ENCODE measurements at regions not wholly inside any gene's neighbourhood (a gene's known extent, or its start where the extent isn't known, plus 50 kb on each side); places are given as distances from the start of the nearest gene placed in this dataset.

DNA sequence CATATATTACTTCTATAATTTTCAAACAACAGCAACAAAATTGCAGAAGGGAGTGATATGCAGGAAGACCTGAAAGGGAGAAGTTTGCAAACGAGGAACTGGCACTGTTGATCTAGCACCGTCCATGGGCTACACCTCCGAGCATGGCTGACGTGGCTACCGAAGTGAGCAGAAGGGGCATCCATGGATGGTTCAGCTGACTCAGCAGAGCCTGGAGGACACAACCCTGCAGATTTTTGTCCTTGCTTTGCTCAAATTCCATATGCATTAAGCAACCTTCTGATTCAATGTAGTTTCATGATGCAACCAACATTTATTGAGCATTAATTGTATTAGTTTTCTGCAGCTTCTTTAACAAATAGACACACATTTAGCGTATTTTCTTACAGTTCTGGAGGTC lies 191.2 kb downstream of the C1orf94 start:
- TF ChIP-seq, protein P1, sequence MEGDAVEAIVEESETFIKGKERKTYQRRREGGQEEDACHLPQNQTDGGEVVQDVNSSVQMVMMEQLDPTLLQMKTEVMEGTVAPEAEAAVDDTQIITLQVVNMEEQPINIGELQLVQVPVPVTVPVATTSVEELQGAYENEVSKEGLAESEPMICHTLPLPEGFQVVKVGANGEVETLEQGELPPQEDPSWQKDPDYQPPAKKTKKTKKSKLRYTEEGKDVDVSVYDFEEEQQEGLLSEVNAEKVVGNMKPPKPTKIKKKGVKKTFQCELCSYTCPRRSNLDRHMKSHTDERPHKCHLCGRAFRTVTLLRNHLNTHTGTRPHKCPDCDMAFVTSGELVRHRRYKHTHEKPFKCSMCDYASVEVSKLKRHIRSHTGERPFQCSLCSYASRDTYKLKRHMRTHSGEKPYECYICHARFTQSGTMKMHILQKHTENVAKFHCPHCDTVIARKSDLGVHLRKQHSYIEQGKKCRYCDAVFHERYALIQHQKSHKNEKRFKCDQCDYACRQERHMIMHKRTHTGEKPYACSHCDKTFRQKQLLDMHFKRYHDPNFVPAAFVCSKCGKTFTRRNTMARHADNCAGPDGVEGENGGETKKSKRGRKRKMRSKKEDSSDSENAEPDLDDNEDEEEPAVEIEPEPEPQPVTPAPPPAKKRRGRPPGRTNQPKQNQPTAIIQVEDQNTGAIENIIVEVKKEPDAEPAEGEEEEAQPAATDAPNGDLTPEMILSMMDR (conservative IDR thresholded peaks at IDR 0.05; ENCODE audit: low read depth in 2 of 2): no peak
- TF ChIP-seq JUNB (IDR thresholded peaks at IDR 0.05; ENCODE audit: unreplicated experiment): no peak
- TF ChIP-seq ZNF114 (CRISPR knock-in tag; IDR thresholded peaks at IDR 0.05): no peak
- TF ChIP-seq, protein P2, sequence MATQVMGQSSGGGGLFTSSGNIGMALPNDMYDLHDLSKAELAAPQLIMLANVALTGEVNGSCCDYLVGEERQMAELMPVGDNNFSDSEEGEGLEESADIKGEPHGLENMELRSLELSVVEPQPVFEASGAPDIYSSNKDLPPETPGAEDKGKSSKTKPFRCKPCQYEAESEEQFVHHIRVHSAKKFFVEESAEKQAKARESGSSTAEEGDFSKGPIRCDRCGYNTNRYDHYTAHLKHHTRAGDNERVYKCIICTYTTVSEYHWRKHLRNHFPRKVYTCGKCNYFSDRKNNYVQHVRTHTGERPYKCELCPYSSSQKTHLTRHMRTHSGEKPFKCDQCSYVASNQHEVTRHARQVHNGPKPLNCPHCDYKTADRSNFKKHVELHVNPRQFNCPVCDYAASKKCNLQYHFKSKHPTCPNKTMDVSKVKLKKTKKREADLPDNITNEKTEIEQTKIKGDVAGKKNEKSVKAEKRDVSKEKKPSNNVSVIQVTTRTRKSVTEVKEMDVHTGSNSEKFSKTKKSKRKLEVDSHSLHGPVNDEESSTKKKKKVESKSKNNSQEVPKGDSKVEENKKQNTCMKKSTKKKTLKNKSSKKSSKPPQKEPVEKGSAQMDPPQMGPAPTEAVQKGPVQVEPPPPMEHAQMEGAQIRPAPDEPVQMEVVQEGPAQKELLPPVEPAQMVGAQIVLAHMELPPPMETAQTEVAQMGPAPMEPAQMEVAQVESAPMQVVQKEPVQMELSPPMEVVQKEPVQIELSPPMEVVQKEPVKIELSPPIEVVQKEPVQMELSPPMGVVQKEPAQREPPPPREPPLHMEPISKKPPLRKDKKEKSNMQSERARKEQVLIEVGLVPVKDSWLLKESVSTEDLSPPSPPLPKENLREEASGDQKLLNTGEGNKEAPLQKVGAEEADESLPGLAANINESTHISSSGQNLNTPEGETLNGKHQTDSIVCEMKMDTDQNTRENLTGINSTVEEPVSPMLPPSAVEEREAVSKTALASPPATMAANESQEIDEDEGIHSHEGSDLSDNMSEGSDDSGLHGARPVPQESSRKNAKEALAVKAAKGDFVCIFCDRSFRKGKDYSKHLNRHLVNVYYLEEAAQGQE (IDR thresholded peaks at IDR 0.05; ENCODE audit: unreplicated experiment): no peak
- no peak for TF ChIP-seq EZH2 (IDR thresholded peaks at IDR 0.05; ENCODE audit: low read depth, unreplicated experiment)
- no peak for TF ChIP-seq POLR2AphosphoS5 (IDR thresholded peaks at IDR 0.05; ENCODE audit: low read depth)
- TF ChIP-seq EZH2phosphoT487 (IDR thresholded peaks at IDR 0.05; ENCODE audit: unreplicated experiment): no peak
- TF ChIP-seq CREB1 (CRISPR knock-in tag; IDR thresholded peaks at IDR 0.05; ENCODE audit: low read depth): no peak
- no peak for TF ChIP-seq NANOG (IDR thresholded peaks at IDR 0.05; ENCODE audit: borderline replicate concordance)
- no peak for TF ChIP-seq ZNF331 (CRISPR knock-in tag; IDR thresholded peaks at IDR 0.05; ENCODE audit: low read depth)
- TF ChIP-seq, protein P3, sequence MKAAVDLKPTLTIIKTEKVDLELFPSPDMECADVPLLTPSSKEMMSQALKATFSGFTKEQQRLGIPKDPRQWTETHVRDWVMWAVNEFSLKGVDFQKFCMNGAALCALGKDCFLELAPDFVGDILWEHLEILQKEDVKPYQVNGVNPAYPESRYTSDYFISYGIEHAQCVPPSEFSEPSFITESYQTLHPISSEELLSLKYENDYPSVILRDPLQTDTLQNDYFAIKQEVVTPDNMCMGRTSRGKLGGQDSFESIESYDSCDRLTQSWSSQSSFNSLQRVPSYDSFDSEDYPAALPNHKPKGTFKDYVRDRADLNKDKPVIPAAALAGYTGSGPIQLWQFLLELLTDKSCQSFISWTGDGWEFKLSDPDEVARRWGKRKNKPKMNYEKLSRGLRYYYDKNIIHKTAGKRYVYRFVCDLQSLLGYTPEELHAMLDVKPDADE (IDR thresholded peaks at IDR 0.05): no peak
- TF ChIP-seq STAT1 (IDR thresholded peaks at IDR 0.05; ENCODE audit: unreplicated experiment): no peak
- TF ChIP-seq, protein P4, sequence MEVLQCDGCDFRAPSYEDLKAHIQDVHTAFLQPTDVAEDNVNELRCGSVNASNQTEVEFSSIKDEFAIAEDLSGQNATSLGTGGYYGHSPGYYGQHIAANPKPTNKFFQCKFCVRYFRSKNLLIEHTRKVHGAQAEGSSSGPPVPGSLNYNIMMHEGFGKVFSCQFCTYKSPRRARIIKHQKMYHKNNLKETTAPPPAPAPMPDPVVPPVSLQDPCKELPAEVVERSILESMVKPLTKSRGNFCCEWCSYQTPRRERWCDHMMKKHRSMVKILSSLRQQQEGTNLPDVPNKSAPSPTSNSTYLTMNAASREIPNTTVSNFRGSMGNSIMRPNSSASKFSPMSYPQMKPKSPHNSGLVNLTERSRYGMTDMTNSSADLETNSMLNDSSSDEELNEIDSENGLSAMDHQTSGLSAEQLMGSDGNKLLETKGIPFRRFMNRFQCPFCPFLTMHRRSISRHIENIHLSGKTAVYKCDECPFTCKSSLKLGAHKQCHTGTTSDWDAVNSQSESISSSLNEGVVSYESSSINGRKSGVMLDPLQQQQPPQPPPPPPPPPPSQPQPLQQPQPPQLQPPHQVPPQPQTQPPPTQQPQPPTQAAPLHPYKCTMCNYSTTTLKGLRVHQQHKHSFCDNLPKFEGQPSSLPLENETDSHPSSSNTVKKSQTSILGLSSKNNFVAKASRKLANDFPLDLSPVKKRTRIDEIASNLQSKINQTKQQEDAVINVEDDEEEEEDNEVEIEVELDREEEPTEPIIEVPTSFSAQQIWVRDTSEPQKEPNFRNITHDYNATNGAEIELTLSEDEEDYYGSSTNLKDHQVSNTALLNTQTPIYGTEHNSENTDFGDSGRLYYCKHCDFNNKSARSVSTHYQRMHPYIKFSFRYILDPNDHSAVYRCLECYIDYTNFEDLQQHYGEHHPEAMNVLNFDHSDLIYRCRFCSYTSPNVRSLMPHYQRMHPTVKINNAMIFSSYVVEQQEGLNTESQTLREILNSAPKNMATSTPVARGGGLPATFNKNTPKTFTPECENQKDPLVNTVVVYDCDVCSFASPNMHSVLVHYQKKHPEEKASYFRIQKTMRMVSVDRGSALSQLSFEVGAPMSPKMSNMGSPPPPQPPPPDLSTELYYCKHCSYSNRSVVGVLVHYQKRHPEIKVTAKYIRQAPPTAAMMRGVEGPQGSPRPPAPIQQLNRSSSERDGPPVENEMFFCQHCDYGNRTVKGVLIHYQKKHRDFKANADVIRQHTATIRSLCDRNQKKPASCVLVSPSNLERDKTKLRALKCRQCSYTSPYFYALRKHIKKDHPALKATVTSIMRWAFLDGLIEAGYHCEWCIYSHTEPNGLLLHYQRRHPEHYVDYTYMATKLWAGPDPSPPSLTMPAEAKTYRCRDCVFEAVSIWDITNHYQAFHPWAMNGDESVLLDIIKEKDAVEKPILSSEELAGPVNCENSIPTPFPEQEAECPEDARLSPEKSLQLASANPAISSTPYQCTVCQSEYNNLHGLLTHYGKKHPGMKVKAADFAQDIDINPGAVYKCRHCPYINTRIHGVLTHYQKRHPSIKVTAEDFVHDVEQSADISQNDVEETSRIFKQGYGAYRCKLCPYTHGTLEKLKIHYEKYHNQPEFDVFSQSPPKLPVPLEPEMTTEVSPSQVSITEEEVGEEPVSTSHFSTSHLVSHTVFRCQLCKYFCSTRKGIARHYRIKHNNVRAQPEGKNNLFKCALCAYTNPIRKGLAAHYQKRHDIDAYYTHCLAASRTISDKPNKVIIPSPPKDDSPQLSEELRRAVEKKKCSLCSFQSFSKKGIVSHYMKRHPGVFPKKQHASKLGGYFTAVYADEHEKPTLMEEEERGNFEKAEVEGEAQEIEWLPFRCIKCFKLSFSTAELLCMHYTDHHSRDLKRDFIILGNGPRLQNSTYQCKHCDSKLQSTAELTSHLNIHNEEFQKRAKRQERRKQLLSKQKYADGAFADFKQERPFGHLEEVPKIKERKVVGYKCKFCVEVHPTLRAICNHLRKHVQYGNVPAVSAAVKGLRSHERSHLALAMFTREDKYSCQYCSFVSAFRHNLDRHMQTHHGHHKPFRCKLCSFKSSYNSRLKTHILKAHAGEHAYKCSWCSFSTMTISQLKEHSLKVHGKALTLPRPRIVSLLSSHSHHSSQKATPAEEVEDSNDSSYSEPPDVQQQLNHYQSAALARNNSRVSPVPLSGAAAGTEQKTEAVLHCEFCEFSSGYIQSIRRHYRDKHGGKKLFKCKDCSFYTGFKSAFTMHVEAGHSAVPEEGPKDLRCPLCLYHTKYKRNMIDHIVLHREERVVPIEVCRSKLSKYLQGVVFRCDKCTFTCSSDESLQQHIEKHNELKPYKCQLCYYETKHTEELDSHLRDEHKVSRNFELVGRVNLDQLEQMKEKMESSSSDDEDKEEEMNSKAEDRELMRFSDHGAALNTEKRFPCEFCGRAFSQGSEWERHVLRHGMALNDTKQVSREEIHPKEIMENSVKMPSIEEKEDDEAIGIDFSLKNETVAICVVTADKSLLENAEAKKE (CRISPR knock-in tag; IDR thresholded peaks at IDR 0.05): no peak

All from GM23338 (cell line).